ENCODE measurements at regions not wholly inside any gene's neighbourhood (a gene's known extent, or its start where the extent isn't known, plus 50 kb on each side); places are given as distances from the start of the nearest gene placed in this dataset.

GRCh38 chr15:66621491-66622467 is 56.0 kb upstream of the LCTL start:
- peaks cover 10% of the 10 kb centered on the region for H3K27me3 Mint-ChIP-seq
- no peak for TF ChIP-seq CTCF (conservative IDR thresholded peaks at IDR 0.05)
- no peak for DNase-seq (ENCODE audit: extremely low spot score, unreplicated experiment)
- H3K4me3 Mint-ChIP-seq: peak overlapping the region; percentile 21
- no peaks in the 10 kb centered on the region for H3K36me3 Mint-ChIP-seq
- peaks cover 33% of the 10 kb centered on the region for H3K4me1 Mint-ChIP-seq (ENCODE audit: unreplicated experiment)
- peak overlapping the region; percentile 70 for H3K27ac Mint-ChIP-seq
- no peaks in the 10 kb centered on the region for H3K9me3 Mint-ChIP-seq

- Mint-ChIP-seq H3K4me1 (ENCODE audit: unreplicated experiment) (peaks cover 24% of the 10 kb centered on the region), H3K36me3 (no peaks in the 10 kb centered on the region), H3K9me3 (no peaks in the 10 kb centered on the region), H3K4me3 (peak overlapping the region; percentile 51), H3K27me3 (peaks cover 10% of the 10 kb centered on the region), H3K27ac (peak overlapping the region; percentile 10)
- TF ChIP-seq CTCF (conservative IDR thresholded peaks at IDR 0.05): no peak
- DNase-seq (ENCODE audit: extremely low spot score, unreplicated experiment): no peak
Observed at GRCh38 chr15:66622591-66623022, 56.8 kb upstream of the LCTL start.

- peaks cover 10% of the 10 kb centered on the region for H3K27me3 Mint-ChIP-seq
- no peaks in the 10 kb centered on the region for H3K36me3 Mint-ChIP-seq
- no peak for TF ChIP-seq CTCF (conservative IDR thresholded peaks at IDR 0.05)
- H3K27ac Mint-ChIP-seq: no peak overlapping the region
- peaks cover 29% of the 10 kb centered on the region for H3K4me1 Mint-ChIP-seq (ENCODE audit: unreplicated experiment)
- no peaks in the 10 kb centered on the region for H3K9me3 Mint-ChIP-seq
- DNase-seq (ENCODE audit: extremely low spot score, unreplicated experiment): no peak
- no peak overlapping the region for H3K4me3 Mint-ChIP-seq
Observed at GRCh38 chr15:66623801-66624453, 58.1 kb upstream of the LCTL start.

- H3K36me3 Mint-ChIP-seq: no peaks in the 10 kb centered on the region
- no peak for TF ChIP-seq CTCF (conservative IDR thresholded peaks at IDR 0.05)
- peaks cover 30% of the 10 kb centered on the region for H3K4me1 Mint-ChIP-seq (ENCODE audit: unreplicated experiment)
- no peaks in the 10 kb centered on the region for H3K9me3 Mint-ChIP-seq
- H3K27me3 Mint-ChIP-seq: peaks cover 10% of the 10 kb centered on the region
- H3K4me3 Mint-ChIP-seq: no peak overlapping the region
- no peak for DNase-seq (ENCODE audit: extremely low spot score, unreplicated experiment)
- H3K27ac Mint-ChIP-seq: no peak overlapping the region
Observed at GRCh38 chr15:66625531-66625930, 59.7 kb upstream of the LCTL start.

GRCh38 chr15:66625974-66626373 is 60.2 kb upstream of the LCTL start:
- peaks cover 9% of the 10 kb centered on the region for H3K27me3 Mint-ChIP-seq
- no peak overlapping the region for H3K4me3 Mint-ChIP-seq
- no peak for DNase-seq (ENCODE audit: extremely low spot score, unreplicated experiment)
- no peaks in the 10 kb centered on the region for H3K9me3 Mint-ChIP-seq
- H3K4me1 Mint-ChIP-seq (ENCODE audit: unreplicated experiment): peaks cover 30% of the 10 kb centered on the region
- no peaks in the 10 kb centered on the region for H3K36me3 Mint-ChIP-seq
- no peak for TF ChIP-seq CTCF (conservative IDR thresholded peaks at IDR 0.05)
- H3K27ac Mint-ChIP-seq: no peak overlapping the region

Data from type B pancreatic cell (in vitro differentiated cells).